C4-2B (cell line): ENCODE measurements at regions not wholly inside any gene's neighbourhood (a gene's known extent, or its start where the extent isn't known, plus 50 kb on each side); places are given as distances from the start of the nearest gene placed in this dataset.

Experiments
- CTCF ChIP-seq: fragments of 450-650 bp; conservative IDR thresholded peaks from 2 replicates; pipeline ENCODE4 v1.5.1; 2017; ENCODE audit warnings: mild to moderate bottlenecking
- ZFX ChIP-seq: fragments of 450-650 bp; IDR thresholded peaks from 2 replicates; pipeline ENCODE4 v1.6.1; 2017

- TF ChIP-seq CTCF (no peak), ZFX (no peak)
Observed at GRCh38 chr1:157438613-157439012, 113.7 kb downstream of the FCRL5 start.
